NCI-H2081 treated with DMSO at 0.1 percent for 48 hours (cell line): ENCODE measurements at regions not wholly inside any gene's neighbourhood (a gene's known extent, or its start where the extent isn't known, plus 50 kb on each side); places are given as distances from the start of the nearest gene placed in this dataset.
A peak's percentile ranks its signal among the peaks of the same experiment; 100 is the strongest.

Experiments used
- DNase-seq: peaks from one replicate; lab custom pipeline; 2025; lab: John Stamatoyannopoulos, UW

- no peak for DNase-seq
These were observed 188.6 kb upstream of the HABP2 start for GRCh38 chr10:113364227-113364626.

GRCh38 chr10:113368666-113369364 is 184.0 kb upstream of the HABP2 start:
- DNase-seq = no peak

GRCh38 chr10:113369365-113369694 is 183.5 kb upstream of the HABP2 start:
- no peak for DNase-seq

- no peak for DNase-seq
These were observed 176.4 kb upstream of the HABP2 start for GRCh38 chr10:113376428-113376827.

GRCh38 chr10:113379091-113379490 is 173.8 kb upstream of the HABP2 start:
- no peak for DNase-seq

- no peak for DNase-seq
These were observed 171.4 kb upstream of the HABP2 start for GRCh38 chr10:113381416-113381815.

- DNase-seq = no peak
These were observed 170.8 kb upstream of the HABP2 start for GRCh38 chr10:113381981-113382509.

GRCh38 chr10:113382691-113383090 is 170.2 kb upstream of the HABP2 start:
- no peak for DNase-seq

- DNase-seq = no peak
These were observed 168.7 kb upstream of the HABP2 start for GRCh38 chr10:113384181-113384580.

- DNase-seq = peak; percentile 13
These were observed 167.5 kb upstream of the HABP2 start for GRCh38 chr10:113385021-113385999.

GRCh38 chr10:113386005-113386404 is 166.8 kb upstream of the HABP2 start:
- no peak for DNase-seq

GRCh38 chr10:113389969-113390368 is 162.9 kb upstream of the HABP2 start:
- DNase-seq = no peak

GRCh38 chr10:113390896-113391295 is 162.0 kb upstream of the HABP2 start:
- DNase-seq = no peak

GRCh38 chr10:113397047-113397446 is 155.8 kb upstream of the HABP2 start:
- DNase-seq = no peak

GRCh38 chr10:113399065-113399464 is 153.8 kb upstream of the HABP2 start:
- no peak for DNase-seq

- no peak for DNase-seq
These were observed 150.3 kb upstream of the HABP2 start for GRCh38 chr10:113402602-113403001.

GRCh38 chr10:113407218-113407617 is 145.6 kb upstream of the HABP2 start:
- DNase-seq = no peak

GRCh38 chr10:113409175-113409574 is 143.7 kb upstream of the HABP2 start:
- no peak for DNase-seq

GRCh38 chr10:113410618-113411017 is 142.2 kb upstream of the HABP2 start:
- DNase-seq = no peak

GRCh38 chr10:113411456-113411855 is 141.4 kb upstream of the HABP2 start:
- DNase-seq = no peak

- DNase-seq = no peak
These were observed 140.7 kb upstream of the HABP2 start for GRCh38 chr10:113412161-113412560.

- DNase-seq = no peak
These were observed 138.3 kb upstream of the HABP2 start for GRCh38 chr10:113414543-113414942.

GRCh38 chr10:113415246-113415645 is 137.6 kb upstream of the HABP2 start:
- no peak for DNase-seq
